NB4 (cell line): ENCODE measurements at regions not wholly inside any gene's neighbourhood (a gene's known extent, or its start where the extent isn't known, plus 50 kb on each side); places are given as distances from the start of the nearest gene placed in this dataset.

Experiments
- MAX ChIP-seq: IDR thresholded peaks from 2 replicates; pipeline ENCODE4 v1.6.1; 2011; ENCODE audit warnings: low read depth, low read length
- MYC ChIP-seq: IDR thresholded peaks from 2 replicates; pipeline ENCODE4 v1.6.1; 2011; ENCODE audit warnings: low read depth, low read length
- POLR2A ChIP-seq: IDR thresholded peaks from 2 replicates; pipeline ENCODE4 v1.6.1; 2011; ENCODE audit warnings: mild to moderate bottlenecking; ENCODE audit not compliant: insufficient read length; ENCODE audit errors: extremely low read depth
- TF ChIP-seq, protein P1 (sequence below): IDR thresholded peaks from one replicate; pipeline ENCODE4 v1.5.1; 2012; ENCODE audit warnings: low read depth, low read length

DNA sequence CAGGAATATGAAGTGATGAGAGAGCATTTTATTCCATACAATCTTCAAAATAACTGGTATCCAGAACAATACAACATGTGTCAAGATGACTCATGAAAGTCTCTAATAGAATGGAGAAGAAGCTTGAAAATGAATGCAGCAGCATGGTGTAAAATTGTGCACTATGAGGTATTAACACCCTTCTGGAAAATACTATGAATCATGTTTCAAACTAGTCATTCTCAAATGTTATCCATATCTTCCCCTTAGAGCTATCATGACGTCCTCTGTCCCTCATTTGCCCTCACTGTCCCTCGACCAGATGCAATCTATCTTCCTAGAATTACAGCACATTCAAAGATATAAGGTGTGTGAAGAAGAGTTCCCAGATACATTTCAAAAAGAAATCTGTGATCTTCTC is 198.2 kb downstream of the NECTIN3 start:
- TF ChIP-seq, protein P1, sequence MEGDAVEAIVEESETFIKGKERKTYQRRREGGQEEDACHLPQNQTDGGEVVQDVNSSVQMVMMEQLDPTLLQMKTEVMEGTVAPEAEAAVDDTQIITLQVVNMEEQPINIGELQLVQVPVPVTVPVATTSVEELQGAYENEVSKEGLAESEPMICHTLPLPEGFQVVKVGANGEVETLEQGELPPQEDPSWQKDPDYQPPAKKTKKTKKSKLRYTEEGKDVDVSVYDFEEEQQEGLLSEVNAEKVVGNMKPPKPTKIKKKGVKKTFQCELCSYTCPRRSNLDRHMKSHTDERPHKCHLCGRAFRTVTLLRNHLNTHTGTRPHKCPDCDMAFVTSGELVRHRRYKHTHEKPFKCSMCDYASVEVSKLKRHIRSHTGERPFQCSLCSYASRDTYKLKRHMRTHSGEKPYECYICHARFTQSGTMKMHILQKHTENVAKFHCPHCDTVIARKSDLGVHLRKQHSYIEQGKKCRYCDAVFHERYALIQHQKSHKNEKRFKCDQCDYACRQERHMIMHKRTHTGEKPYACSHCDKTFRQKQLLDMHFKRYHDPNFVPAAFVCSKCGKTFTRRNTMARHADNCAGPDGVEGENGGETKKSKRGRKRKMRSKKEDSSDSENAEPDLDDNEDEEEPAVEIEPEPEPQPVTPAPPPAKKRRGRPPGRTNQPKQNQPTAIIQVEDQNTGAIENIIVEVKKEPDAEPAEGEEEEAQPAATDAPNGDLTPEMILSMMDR: no peak
- no peak for TF ChIP-seq POLR2A
- TF ChIP-seq MYC: no peak
- no peak for TF ChIP-seq MAX
